ENCODE measurements at regions not wholly inside any gene's neighbourhood (a gene's known extent, or its start where the extent isn't known, plus 50 kb on each side); places are given as distances from the start of the nearest gene placed in this dataset.

DNA sequence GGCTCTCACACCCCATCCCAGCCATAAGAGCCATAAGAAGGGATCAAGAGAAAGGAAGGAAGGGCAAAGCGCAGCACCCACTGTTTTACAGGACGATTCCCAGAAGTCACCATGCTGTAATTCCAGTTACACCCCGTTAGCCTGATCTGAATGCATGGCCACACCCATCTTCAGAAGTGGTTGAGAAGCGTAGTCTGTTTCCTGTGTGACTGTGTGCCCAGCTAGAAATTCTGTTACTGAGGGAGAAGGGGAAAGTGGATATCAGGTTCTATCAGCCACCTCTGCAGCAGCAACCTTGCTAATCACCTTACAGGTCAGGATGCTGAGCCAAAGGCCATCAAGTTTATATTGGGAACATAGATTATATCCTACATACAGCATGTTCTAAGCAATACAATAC lies 260.0 kb downstream of the ABHD5 start:
- FAIRE-seq (no peak), DNase-seq (ENCODE audit: low spot score) (no peak)

- DNase-seq (ENCODE audit: low spot score) (no peak), FAIRE-seq (no peak)
Observed at GRCh38 chr3:43951813-43952212, 261.1 kb downstream of the ABHD5 start.

DNA sequence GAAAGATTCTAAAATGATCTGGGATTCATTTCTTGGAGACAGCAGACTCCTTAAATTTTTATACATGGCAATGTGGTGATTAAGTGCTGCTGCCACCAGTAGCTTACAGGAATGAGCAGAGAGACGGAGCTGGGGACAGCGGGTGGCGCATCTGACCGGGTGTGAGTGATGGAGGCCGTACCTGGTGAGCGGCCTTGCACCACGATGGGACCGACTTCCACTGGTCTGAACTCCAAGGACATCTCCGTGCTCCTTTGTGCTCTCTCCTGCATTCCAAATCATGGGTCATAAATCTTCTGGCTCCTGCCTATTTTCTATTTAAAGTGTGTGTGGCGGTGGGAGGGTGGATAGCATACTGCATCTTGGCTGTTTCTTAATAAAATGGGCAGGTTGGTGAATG lies 262.6 kb downstream of the ABHD5 start:
- no peak for DNase-seq (ENCODE audit: low spot score)
- no peak for FAIRE-seq

DNA sequence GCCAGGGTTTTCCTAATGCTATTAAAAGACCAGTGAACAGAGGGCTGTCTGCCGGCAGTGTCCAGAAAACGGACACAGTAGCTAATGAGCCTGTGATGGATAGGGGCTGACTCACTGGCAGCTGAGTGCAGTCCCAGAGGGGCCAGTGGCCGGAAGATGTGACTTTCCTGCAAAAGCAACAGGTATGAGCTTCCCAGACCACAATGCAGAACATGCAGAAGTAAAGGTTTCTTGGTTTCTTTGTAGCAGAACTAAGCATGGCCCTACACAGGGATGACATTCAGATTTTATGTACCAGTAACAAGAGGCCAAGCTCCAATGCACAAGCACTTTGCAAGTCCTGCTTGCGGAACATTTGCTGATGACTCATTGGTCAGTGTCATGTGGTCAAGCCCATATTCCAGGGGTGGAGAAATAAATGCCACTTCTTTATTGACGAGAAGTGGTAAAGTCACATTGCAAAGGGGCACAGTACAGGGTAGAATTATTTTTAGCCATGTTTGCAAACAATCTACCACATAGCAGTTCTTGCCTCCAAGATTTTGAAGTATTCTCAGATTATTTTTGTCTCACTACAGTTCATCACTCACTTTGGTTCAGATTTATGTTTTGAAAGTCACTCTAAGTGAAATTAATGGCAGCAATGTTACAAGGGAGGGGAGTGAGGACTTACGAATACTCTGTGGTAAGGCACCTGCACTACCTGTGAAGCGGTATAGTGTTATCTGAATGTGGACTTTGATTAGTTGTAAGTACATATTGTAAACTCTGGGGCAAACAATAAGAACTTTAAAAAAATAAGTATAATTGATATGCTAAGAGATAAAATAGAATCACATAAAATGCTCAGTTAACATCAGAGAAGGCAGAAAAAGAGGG lies 263.3 kb downstream of the ABHD5 start:
- no peak for FAIRE-seq

GRCh38 chr3:43956945-43957344 lies 266.2 kb downstream of the ABHD5 start:
- no peak for DNase-seq (ENCODE audit: low spot score)
- FAIRE-seq, result no peak

More for the DNA sequence above, 263.3 kb downstream of the ABHD5 start:
- DNase-seq (ENCODE audit: low spot score), result peak; percentile 31

- FAIRE-seq, result no peak
- DNase-seq (ENCODE audit: low spot score), result no peak
Observed at GRCh38 chr3:43957553-43957952, 266.8 kb downstream of the ABHD5 start.

GRCh38 chr3:43958005-43958770 lies 267.4 kb downstream of the ABHD5 start:
- DNase-seq (ENCODE audit: low spot score), result no peak
- FAIRE-seq, result no peak

GRCh38 chr3:43958973-43959372 lies 268.2 kb downstream of the ABHD5 start:
- FAIRE-seq, result no peak

GRCh38 chr3:43959498-43960447 lies 269.0 kb downstream of the ABHD5 start:
- no peak for FAIRE-seq
- DNase-seq (ENCODE audit: low spot score), result no peak

More at GRCh38 chr3:43958973-43959372, 268.2 kb downstream of the ABHD5 start:
- no peak for DNase-seq (ENCODE audit: low spot score)

GRCh38 chr3:43960448-43960840 lies 269.7 kb downstream of the ABHD5 start:
- FAIRE-seq (no peak), DNase-seq (ENCODE audit: low spot score) (no peak)

DNA sequence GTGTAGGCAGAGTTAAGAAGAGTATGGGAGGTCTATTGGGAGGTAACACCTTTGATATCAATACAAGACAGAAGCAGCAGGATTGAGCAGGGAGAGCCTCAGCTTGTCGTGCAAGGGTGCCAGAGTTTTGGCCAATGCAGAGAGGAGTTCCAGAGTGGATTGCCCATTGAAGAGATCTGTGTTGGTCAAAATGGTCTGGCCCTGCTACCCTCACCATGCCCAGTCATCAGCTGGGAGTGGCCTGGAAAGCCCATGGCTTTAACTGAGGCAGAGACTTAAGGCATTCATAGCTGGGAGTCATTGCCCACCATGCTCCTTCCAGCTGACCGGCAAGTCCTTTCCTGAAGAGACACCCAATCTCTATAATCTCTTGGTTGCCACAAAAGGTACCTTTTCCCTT lies 271.3 kb downstream of the ABHD5 start:
- DNase-seq (ENCODE audit: low spot score) (no peak), FAIRE-seq (no peak)

DNA sequence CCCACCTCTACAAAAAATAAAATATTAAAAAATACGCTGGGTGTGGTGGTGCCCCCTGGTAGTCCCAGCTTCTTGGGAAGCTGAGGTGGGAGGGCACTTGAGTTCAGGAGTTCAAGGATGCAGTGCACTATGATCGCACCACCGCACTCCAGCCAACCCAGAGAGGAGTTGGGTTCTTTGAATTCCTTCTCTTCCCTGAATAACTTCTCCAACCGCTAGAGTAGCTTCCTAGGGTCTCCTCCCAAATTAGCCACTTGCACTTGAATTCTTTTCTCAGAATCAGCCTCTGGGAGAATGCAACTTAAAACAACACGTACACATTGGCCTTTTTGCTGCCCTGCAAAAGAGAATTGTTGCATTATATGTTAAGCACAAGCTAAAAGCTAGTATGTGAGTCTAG lies 272.5 kb downstream of the ABHD5 start:
- DNase-seq (ENCODE audit: low spot score) (no peak), FAIRE-seq (no peak)

GRCh38 chr3:43964640-43965039 lies 273.9 kb downstream of the ABHD5 start:
- FAIRE-seq, result peak; percentile 58
- no peak for DNase-seq (ENCODE audit: low spot score)

DNA sequence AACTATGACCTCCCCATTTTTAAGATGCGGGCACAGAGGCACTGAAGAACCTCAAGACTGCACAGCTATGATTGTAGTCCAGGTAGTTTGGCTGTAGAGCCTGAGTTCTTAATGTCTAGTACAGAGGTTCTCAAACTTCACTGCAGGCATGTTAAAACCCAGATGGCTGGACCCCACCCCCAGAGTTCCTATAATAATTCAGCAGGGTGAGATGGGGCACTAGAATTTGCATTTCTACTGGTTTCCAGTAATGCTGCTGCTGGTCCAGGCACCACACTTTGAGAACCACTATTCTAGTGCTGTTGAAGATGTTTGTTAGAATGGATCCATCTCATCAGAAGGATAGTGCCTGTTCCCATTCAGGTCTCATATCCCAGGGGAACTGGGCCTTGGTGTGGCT lies 274.9 kb downstream of the ABHD5 start:
- FAIRE-seq (no peak), DNase-seq (ENCODE audit: low spot score) (no peak)

- DNase-seq (ENCODE audit: low spot score) (no peak), FAIRE-seq (no peak)
Observed at GRCh38 chr3:43966126-43966525, 275.4 kb downstream of the ABHD5 start.

DNA sequence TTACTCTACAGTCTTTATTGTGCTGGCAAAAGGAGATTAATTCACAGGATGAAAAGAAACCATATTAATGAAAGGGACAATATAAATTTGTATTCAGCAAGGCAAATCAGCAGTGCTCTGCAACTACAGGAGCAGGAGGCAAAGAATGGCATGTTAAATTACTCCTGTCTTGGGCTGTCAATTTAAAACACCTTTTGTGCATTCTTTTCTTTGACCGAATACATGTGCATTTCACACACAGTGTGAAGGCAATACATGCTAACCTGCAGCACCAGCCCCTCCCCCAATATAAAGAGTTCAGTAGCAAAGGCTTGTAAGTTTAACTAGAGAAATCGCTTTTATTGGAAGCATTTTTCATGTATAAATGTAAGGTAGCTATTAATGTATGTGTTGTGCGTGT lies 275.2 kb upstream of the TOPAZ1 start:
- FAIRE-seq, result no peak
- no peak for DNase-seq (ENCODE audit: low spot score)

DNA sequence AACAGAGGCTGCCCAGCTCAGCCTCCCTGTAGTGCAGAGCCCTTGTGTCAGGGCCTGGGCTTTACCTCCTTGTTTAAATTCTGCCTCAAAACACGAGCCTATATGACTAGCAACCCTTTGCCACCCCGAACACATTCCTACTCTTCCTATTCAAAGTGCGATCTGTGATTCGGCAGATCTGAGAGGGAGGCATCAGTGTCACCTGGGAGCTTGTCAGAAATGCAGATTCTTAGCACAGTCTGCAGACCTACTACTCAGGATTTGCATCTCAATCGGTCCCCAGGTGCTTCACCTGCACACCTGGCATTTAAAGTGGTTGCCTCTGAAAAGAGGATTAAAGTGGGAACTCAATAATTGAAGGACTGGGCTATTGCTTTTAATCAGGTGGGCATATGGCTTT lies 273.2 kb upstream of the TOPAZ1 start:
- no peak for DNase-seq (ENCODE audit: low spot score)

DNA sequence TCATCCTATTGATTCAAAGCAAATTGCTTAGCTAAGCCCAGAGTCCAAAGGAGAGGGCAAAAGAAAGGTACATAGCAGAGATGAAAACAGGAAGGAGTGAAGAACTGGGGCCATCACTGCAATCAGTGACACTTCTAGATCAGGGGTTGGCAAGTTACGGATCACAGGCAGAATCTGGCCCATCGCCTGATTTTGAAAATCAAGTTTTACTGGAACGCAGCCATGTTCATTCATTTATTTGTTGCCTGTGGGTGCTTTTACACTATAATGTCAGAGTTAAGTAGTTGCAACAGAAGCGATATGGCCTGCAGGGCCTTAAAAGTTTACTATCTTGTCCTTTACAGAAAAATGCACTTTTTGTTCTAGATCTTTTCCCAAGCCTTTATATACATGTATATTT lies 271.7 kb upstream of the TOPAZ1 start:
- DNase-seq (ENCODE audit: low spot score) (no peak), FAIRE-seq (no peak)

More for the DNA sequence above, 273.2 kb upstream of the TOPAZ1 start:
- no peak for FAIRE-seq

GRCh38 chr3:43970351-43970750 lies 271.3 kb upstream of the TOPAZ1 start:
- no peak for FAIRE-seq

DNA sequence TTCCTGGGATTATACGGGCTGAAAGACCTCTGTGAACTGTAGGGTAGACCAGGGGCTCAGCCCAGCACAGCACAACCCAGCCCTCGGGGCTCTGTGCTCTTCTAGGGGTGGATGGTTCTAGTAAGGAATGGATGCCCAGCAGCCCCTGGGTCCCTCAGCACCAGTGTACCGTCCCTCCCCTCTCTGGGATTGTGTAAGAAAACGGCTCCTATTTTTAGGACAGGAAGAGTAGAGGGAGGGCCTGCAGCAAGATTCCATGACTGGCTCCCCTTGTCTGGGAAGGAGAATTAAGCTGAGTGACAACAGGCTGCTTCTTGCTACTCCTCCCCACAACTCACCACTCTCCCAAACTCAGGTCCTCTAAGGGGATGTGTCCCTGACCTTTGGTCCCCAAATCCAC lies 270.8 kb upstream of the TOPAZ1 start:
- no peak for FAIRE-seq
- DNase-seq (ENCODE audit: low spot score), result no peak

More at GRCh38 chr3:43970351-43970750, 271.3 kb upstream of the TOPAZ1 start:
- DNase-seq (ENCODE audit: low spot score), result no peak

DNA sequence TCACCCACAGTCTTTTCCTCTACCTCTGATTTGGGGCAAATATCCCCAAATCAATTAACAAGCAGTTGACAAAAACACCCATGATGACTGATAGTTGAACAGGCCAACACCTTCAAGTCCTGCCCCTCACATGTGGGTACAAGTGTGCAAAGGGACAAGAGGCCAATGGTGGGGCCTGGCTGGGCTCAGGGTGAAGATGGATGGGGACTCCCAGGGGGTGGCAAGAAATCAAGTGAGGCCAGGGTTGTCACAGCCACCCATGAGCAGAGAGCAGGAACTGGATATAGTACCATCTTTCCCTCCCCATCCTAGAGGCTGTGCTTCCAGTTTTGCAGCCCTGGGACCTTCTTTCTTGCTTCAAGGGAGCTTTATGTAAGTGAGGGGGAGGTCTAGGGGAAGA lies 270.2 kb upstream of the TOPAZ1 start:
- DNase-seq (ENCODE audit: low spot score), result no peak
- FAIRE-seq, result no peak

Measured in urothelium cell line (cell line).